ENCODE measurements at regions not wholly inside any gene's neighbourhood (a gene's known extent, or its start where the extent isn't known, plus 50 kb on each side); places are given as distances from the start of the nearest gene placed in this dataset.

DNA sequence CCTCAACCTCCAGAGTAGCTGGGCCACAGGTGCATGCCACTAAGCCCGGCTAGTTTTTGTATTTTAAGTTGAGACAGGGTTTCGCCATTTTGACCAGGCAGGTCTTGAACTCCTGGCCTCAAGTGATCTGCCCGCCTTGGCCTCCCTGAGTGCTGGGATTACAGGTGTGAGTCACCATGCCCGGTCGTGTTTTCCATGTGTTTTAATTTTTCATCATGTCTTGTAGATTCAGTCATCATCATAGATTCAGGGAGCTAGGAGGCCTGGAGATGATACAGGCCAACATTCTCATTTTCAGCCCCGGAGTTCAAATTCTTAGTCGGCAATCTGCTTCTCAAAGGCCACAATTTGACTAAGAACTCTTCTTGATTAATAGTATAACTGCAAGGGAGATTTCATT, 73.5 kb upstream of the GRAMD1B start:
- TF ChIP-seq GLIS3 (CRISPR knock-in tag; IDR thresholded peaks at IDR 0.05), result no peak
- no peak for TF ChIP-seq TCF4 (CRISPR knock-in tag; IDR thresholded peaks at IDR 0.05; ENCODE audit: borderline replicate concordance)
- TF ChIP-seq ZNF8 (CRISPR knock-in tag; IDR thresholded peaks at IDR 0.05), result no peak
- TF ChIP-seq ISL1 (CRISPR knock-in tag; IDR thresholded peaks at IDR 0.05), result no peak
- no peak for TF ChIP-seq CSDC2 (CRISPR knock-in tag; IDR thresholded peaks at IDR 0.05)
- no peak for TF ChIP-seq ZFP30 (CRISPR knock-in tag; IDR thresholded peaks at IDR 0.05)
- TF ChIP-seq ZNF70 (CRISPR knock-in tag; IDR thresholded peaks at IDR 0.05), result no peak
- no peak for TF ChIP-seq BACH2 (CRISPR knock-in tag; IDR thresholded peaks at IDR 0.05; ENCODE audit: borderline replicate concordance)
- no peak for TF ChIP-seq OSR1 (CRISPR knock-in tag; IDR thresholded peaks at IDR 0.05)
- TF ChIP-seq, protein P1, sequence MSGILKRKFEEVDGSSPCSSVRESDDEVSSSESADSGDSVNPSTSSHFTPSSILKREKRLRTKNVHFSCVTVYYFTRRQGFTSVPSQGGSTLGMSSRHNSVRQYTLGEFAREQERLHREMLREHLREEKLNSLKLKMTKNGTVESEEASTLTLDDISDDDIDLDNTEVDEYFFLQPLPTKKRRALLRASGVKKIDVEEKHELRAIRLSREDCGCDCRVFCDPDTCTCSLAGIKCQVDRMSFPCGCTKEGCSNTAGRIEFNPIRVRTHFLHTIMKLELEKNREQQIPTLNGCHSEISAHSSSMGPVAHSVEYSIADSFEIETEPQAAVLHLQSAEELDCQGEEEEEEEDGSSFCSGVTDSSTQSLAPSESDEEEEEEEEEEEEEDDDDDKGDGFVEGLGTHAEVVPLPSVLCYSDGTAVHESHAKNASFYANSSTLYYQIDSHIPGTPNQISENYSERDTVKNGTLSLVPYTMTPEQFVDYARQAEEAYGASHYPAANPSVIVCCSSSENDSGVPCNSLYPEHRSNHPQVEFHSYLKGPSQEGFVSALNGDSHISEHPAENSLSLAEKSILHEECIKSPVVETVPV (CRISPR knock-in tag; IDR thresholded peaks at IDR 0.05), result no peak
- TF ChIP-seq, protein P2, sequence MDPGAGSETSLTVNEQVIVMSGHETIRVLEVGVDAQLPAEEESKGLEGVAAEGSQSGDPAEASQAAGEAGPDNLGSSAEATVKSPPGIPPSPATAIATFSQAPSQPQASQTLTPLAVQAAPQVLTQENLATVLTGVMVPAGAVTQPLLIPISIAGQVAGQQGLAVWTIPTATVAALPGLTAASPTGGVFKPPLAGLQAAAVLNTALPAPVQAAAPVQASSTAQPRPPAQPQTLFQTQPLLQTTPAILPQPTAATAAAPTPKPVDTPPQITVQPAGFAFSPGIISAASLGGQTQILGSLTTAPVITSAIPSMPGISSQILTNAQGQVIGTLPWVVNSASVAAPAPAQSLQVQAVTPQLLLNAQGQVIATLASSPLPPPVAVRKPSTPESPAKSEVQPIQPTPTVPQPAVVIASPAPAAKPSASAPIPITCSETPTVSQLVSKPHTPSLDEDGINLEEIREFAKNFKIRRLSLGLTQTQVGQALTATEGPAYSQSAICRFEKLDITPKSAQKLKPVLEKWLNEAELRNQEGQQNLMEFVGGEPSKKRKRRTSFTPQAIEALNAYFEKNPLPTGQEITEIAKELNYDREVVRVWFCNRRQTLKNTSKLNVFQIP (CRISPR knock-in tag; IDR thresholded peaks at IDR 0.05; ENCODE audit: borderline replicate concordance, low read depth), result no peak
- TF ChIP-seq ZFP3 (CRISPR knock-in tag; IDR thresholded peaks at IDR 0.05), result no peak
- no peak for TF ChIP-seq ZNF565 (CRISPR knock-in tag; conservative IDR thresholded peaks at IDR 0.05; ENCODE audit: low read depth)
- TF ChIP-seq, protein P3, sequence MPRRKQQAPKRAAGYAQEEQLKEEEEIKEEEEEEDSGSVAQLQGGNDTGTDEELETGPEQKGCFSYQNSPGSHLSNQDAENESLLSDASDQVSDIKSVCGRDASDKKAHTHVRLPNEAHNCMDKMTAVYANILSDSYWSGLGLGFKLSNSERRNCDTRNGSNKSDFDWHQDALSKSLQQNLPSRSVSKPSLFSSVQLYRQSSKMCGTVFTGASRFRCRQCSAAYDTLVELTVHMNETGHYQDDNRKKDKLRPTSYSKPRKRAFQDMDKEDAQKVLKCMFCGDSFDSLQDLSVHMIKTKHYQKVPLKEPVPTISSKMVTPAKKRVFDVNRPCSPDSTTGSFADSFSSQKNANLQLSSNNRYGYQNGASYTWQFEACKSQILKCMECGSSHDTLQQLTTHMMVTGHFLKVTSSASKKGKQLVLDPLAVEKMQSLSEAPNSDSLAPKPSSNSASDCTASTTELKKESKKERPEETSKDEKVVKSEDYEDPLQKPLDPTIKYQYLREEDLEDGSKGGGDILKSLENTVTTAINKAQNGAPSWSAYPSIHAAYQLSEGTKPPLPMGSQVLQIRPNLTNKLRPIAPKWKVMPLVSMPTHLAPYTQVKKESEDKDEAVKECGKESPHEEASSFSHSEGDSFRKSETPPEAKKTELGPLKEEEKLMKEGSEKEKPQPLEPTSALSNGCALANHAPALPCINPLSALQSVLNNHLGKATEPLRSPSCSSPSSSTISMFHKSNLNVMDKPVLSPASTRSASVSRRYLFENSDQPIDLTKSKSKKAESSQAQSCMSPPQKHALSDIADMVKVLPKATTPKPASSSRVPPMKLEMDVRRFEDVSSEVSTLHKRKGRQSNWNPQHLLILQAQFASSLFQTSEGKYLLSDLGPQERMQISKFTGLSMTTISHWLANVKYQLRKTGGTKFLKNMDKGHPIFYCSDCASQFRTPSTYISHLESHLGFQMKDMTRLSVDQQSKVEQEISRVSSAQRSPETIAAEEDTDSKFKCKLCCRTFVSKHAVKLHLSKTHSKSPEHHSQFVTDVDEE (CRISPR knock-in tag; IDR thresholded peaks at IDR 0.05), result no peak
- TF ChIP-seq TOX (CRISPR knock-in tag; IDR thresholded peaks at IDR 0.05; ENCODE audit: borderline replicate concordance), result no peak
- no peak for ATAC-seq

DNA sequence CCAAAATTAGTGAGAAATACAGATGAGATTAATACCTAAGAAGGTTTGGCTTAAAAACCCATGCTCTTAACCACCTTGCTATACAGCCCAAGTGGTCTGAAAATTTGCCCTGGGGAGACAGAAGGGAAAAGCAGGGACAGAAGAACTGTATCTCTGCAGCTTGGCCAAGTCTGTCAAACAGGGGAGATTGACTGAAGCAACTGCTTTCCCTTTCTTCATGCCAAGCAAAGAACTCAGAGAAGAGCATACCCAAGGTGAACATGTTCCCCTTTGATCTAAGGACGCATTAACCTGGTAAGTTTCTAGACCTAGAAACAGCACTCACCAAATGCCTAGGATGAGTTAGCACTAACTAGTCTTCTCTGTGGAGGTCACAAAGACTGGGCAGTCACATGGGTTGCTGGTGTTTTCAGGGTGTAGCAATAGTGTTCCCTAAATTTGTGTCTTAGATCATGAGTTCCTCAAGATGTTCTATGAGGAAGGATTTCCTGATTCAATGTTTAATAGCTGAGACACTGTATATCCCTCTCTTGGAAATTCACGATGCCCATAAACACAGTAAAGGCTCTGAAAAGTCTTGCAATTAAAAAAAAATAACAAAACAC, 75.6 kb upstream of the GRAMD1B start:
- TF ChIP-seq, protein P4, sequence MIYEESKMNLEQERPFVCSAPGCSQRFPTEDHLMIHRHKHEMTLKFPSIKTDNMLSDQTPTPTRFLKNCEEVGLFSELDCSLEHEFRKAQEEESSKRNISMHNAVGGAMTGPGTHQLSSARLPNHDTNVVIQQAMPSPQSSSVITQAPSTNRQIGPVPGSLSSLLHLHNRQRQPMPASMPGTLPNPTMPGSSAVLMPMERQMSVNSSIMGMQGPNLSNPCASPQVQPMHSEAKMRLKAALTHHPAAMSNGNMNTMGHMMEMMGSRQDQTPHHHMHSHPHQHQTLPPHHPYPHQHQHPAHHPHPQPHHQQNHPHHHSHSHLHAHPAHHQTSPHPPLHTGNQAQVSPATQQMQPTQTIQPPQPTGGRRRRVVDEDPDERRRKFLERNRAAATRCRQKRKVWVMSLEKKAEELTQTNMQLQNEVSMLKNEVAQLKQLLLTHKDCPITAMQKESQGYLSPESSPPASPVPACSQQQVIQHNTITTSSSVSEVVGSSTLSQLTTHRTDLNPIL (CRISPR knock-in tag; IDR thresholded peaks at IDR 0.05; ENCODE audit: low read depth), result no peak
- TF ChIP-seq, protein P5, sequence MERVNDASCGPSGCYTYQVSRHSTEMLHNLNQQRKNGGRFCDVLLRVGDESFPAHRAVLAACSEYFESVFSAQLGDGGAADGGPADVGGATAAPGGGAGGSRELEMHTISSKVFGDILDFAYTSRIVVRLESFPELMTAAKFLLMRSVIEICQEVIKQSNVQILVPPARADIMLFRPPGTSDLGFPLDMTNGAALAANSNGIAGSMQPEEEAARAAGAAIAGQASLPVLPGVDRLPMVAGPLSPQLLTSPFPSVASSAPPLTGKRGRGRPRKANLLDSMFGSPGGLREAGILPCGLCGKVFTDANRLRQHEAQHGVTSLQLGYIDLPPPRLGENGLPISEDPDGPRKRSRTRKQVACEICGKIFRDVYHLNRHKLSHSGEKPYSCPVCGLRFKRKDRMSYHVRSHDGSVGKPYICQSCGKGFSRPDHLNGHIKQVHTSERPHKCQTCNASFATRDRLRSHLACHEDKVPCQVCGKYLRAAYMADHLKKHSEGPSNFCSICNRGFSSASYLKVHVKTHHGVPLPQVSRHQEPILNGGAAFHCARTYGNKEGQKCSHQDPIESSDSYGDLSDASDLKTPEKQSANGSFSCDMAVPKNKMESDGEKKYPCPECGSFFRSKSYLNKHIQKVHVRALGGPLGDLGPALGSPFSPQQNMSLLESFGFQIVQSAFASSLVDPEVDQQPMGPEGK (CRISPR knock-in tag; IDR thresholded peaks at IDR 0.05; ENCODE audit: borderline replicate concordance), result no peak
- TF ChIP-seq CSDC2 (CRISPR knock-in tag; IDR thresholded peaks at IDR 0.05), result no peak
- TF ChIP-seq ZNF8 (CRISPR knock-in tag; IDR thresholded peaks at IDR 0.05), result no peak
- no peak for TF ChIP-seq BACH2 (CRISPR knock-in tag; IDR thresholded peaks at IDR 0.05; ENCODE audit: borderline replicate concordance)
- TF ChIP-seq RARB (CRISPR knock-in tag; IDR thresholded peaks at IDR 0.05), result no peak
- TF ChIP-seq, protein P3 (CRISPR knock-in tag; IDR thresholded peaks at IDR 0.05), result no peak
- TF ChIP-seq ISL1 (CRISPR knock-in tag; IDR thresholded peaks at IDR 0.05), result no peak
- no peak for TF ChIP-seq OSR1 (CRISPR knock-in tag; IDR thresholded peaks at IDR 0.05)
- no peak for TF ChIP-seq ZNF70 (CRISPR knock-in tag; IDR thresholded peaks at IDR 0.05)
- no peak for ATAC-seq
